NCI-H2196 (cell line): ENCODE measurements at regions not wholly inside any gene's neighbourhood (a gene's known extent, or its start where the extent isn't known, plus 50 kb on each side); places are given as distances from the start of the nearest gene placed in this dataset.

Source experiments
- DNase-seq: peaks from one replicate; lab custom pipeline; 2025; ENCODE audit not compliant: unreplicated experiment; lab: John Stamatoyannopoulos, UW

DNA sequence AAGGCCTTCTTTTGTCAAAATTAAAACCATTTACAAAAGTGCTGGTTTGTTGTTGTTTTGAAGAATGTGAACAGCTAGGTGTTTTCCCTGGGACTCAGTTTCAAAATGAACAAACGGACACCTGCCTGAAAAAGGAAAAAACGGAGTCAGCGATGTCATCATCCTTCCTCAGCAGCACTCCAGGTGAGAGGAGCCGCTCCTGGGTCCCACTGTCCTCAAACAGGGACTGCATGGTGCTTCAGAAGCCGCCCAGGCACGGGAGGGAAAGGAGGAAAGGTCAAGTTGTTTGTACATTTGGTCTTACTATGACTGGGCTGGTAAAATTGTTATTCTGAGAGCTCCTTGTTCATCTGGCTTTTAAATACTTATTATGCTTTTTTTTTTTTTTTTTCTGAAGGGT lies 69.0 kb upstream of the ZSWIM6 start:
- DNase-seq: no peak

DNA sequence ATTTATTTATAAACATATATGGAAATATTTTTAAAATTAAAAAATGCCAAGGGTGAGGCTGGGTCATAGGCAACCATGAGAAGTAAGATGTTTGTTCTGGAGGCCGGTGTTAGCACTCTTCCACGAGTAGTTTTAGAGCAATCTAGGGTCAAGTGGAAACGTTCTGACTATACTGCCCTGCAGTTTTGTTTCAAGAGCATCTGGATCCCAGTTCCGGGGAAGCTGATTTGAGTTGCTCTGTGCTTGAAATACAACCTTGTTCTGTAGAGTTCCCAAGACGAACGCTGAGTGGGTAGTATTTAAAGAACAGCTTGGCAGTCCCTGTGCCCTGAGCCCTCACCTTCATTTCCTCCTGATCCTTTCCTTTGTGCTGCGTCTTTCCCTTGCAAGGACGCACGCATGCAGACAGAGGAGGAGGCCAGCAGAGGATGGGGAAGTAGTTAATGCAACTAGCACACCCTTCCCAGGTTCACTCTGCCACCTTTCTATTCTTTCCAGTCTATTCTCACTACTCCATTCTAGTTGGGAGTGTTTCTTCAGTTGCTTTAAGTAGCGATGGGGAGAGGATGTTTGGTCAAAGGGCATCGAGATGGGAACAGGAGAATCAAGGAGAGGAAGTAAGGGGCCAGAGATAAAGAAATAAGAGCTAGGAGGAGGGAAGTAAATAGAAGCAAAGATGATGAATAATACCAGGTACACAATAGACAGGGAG lies 68.3 kb upstream of the ZSWIM6 start:
- no peak for DNase-seq

DNA sequence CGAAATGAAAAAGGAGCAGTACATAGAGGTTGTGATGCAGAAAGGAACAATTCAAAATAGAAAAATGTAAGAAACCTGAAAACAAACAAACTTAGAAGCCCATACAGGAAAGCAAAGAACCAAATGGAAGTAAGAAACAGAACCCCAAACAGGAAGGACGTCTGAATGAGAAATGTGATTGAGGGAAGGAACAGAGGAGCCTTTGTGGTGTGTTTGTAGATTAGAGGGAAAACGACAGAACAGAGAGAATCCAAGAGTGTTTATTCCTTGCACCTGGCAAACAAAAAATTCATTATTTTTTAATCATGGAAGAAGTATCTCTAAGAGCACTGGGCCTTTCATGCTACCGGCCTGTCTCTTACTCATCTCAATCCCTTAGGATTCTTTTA lies 67.8 kb upstream of the ZSWIM6 start:
- DNase-seq: no peak

DNA sequence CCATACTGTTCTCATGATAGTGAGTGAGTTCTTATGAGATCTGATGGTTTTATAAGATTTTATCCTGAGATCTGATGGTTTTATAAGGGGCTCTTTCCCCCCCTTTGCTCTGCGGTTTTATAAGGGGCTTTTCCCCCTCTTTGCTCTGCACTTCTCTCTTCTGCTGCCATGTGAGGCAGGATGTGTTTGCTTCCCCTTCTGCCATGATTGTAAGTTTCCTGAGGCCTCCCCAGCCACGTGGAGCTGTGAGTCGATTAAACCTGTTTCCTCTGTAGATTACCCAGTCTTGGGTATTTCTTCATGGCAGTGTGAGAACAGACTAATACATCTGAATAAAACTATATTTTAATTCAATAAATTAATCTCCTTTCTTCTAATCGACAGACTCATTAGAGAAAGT lies 64.9 kb upstream of the ZSWIM6 start:
- no peak for DNase-seq

DNA sequence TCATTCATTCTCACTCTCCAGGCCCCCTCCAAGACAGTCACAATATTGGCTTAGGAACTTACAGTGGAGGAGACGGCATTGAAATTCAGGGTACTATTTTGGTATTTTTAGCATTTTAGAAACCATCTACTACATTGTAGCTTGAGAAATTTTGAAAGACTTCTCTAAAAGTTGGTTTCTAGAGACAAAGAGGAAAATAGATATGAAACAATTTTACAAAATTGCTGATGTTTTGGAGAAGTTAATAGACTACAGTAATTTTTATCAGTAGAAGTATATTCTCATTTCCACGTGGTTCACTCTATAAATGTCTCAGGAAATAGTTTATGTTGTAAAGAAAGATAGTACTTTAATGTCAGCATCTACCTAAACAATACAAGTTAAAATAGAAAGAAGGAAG lies 63.2 kb upstream of the ZSWIM6 start:
- no peak for DNase-seq

DNA sequence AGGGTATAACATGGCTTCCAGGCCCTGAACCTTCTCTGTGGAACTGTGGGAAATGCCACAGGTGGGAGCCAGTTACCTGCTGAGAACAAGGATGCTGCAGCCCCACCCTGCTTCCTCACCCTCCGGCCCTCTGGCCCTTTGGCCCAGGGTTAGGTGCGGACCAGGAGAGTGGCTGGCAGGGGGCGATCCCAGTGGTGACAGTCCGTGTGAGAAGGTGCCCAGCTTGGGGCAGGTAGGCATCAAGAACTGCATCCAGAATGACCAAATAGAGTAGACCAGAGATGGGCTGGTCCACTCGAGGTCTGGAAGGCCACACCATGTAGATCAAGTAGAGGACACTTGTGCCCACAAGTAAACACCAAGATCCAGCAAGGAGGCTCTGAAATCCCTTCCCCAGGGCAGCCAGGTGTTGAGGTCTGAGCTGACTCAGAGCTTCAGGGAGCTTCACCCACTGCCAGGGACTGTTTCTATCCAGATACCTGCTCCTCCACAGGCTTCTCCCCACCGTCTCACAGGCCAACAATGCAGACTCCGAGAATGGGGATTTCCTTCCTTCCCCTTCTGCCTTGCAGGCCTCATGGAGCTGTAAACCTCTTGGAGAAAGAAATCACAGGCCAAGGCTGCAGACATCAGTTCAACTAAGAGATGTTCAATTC lies 61.4 kb upstream of the ZSWIM6 start:
- DNase-seq: no peak

DNA sequence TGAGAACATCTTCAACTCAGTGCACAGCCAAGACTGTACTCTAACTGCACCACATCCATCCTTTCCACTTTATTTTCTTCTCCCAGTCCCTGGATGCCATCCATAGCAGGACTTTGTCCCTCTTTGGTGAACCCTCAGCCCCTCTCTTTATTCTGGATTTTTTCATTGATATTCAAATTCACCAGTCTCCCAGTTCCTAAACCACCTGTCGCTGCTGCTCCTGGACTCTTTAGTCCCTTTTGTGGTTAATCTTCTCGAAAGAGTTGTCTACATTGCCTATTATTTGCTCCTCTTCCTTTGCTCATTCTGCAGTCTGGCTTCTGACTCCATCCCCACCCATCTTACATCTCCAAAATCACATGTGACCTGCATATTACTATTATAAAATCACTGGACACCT lies 59.4 kb upstream of the ZSWIM6 start:
- no peak for DNase-seq

DNA sequence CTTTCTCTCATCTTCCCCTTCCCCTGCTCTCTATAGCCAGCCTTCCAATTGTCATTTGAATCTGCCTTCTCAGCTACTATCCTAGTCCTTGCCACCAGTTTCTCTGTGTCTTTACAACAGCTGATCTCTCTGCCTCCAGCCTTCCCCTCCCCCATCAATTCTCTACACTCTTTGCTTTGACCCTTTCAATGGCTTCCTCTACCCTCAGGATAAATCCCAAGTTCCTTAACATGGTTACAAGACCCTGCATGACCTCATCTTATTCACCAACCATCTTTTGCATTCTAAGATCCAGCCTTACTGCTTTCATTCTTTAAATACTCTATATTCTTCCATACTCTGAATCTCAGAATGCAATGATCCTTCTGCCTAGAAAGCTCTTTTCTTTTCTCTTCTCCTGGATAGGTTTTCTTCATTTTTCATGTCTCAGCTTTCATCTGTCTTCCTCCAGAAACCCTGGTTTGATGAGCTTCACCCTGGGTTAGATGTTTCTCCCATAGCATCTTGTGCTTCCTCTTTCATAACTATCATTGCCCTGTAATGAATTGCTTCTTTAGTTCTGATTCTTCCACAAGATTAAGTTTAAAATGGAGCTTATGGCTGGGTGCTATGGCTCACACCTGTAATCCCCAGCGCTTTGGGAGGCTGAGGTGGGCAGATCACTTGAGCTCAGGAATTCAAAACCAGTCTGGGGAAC lies 58.6 kb upstream of the ZSWIM6 start:
- DNase-seq: no peak

DNA sequence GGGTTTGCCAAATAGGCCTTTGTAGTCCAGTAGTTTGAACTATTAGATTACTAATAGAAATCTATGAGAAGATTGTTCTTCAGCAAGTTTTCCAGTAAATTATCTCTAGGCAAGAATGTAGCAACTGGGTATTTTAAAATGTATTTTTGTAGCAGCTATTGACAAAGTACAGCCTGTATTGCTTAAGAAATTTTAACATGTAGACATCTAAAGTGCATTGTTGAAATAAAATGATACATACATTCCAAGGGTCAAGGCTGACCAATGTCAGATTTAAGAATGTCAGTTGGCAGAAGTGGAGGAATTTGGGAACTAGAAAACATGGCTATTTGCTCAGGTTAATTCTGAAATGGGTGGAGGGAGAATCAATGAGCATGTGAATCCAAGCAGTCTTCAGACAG lies 57.5 kb upstream of the ZSWIM6 start:
- DNase-seq: no peak

DNA sequence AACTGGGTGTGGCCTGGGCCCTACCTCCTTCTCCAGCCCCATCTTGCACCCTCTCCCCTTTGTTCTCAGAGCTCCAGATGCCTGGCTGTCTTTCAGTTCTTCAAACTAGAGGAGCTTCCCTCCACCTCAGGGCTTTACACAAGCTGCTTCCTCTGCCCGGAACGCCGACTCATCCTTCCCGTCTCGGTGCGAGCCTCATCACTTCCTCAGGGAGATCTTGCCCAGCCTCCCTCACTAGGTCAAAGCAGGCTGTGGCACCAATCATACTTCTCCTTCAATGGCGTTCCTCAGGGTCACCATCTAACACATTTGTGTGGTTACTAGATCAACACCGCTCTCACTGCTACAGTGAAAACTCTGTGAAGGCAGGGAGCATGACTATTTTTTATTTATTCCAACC lies 56.2 kb upstream of the ZSWIM6 start:
- DNase-seq: no peak

DNA sequence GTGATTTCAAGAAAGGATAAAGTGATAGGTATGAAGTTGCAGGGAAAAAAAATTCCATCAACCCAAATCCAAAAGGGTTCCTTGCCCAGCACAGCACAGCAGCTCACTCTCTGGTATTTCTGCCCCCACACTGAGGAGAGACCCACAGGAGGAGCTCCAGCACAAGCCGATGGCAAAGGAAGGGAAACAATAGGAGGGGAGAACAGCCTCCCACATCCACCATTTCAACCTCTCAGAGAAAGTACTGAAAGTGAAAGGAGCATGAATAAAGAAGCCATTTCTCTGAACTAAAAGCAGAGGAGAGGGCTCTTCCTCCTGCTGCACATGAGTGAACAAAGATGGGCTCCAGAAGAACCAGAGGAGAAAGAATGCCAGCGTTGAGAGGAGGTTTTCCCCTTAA lies 54.9 kb upstream of the ZSWIM6 start:
- DNase-seq: no peak

DNA sequence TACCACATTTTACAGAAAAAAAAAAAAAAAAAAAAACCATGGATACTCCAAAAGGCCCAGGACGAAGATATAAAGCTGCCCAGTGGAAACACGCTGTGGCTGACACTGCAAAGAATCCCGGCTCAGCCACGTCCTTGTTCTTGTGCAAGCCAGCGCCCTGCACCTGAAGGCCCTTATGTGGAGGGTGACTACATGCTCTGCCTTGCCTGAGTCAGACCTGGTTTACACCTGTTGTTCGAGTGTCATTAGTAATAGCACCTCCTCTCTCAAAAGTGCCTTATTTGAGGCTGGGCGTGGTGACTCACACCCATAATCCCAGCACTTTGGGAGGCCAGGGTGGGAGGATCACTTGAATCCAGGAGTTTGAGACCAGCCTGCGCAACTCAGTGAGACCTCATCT lies 54.3 kb upstream of the ZSWIM6 start:
- DNase-seq: no peak

DNA sequence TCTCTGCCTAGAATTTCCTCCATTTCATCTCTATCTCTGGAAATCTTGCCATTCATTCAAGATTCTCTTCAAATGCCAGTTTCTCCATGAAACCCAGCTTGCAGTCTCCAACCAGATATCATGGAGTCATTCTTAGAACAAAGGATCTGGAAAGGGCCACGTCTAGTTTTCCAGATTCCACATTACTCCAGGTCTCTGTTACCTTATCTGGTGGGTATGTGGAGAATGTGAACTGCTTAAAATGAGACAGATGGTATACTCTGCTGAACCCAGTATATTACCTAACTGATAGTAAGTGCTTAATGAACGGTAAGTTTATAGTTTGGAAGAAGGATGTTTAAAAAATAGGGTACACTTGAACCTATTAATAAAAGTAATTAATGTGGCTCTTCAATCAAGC lies 52.3 kb upstream of the ZSWIM6 start:
- DNase-seq: no peak

DNA sequence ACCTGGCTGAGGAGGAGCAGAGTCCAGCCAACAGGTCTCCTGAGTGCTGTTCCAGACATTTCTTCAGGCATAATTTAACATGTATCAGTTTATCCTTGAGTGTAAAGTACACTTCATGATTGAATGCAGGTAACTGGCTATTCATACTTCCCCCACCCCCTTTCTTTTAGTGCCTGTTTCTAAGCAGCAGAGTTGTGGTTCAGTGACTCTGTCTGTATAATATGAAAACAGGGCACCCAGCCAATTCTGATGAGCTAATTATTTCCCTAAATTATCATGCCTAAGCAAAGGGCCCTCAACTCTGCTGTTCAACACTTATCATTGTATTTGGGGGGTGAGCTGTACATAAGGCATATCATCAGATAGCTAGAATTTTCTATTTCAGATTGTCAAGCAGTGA lies 51.9 kb upstream of the ZSWIM6 start:
- peak; percentile 65 for DNase-seq

DNA sequence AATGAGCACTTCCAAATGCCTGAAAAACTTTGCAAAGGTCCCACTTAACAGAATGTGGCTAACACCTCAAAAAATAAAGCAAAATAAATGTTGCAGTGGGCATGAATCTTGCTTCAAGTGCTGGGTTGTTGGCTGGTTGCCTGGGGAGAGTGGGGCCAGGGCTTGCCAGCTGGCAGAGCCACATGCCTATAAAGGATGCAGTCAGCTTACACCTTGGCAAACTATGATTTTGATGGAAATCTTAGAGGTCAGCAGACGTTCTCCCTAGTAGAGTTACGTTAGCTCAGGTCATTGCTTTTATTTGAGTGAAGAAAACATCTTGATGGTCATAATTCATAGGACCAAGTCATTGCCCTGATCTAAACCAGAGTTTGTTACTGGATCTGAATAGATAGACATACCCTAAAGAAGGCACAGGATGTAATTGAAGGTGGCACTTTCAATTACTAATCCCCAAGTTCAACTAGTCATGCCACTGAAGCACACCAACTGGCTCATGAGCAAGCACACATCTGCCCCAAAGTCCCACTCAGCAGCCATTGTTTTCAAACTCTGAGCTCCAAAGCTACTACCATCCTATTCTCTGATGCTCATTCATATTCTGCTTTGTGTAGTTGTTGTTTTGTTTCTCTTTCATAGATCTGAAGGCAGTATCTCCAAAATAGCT lies 51.2 kb upstream of the ZSWIM6 start:
- peak; percentile 63 for DNase-seq

DNA sequence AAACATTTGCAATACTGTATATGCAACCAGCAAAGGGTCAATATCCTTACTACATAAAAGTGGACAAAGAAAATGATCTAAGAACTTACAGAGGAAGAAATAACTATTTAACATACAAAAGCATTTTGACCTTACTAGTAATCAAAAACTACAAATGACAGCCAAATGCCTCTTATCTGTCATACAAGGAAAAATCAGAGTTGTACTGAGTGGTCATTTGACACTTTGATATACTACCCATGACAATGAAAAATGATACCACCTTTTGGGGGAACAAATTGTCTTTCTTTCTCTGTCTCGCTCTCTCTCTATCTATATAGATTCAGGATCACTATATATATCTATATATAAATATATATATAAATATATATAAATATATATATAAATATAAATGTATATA lies 50.4 kb upstream of the ZSWIM6 start:
- DNase-seq: no peak
